ENCODE measurements at regions not wholly inside any gene's neighbourhood (a gene's known extent, or its start where the extent isn't known, plus 50 kb on each side); places are given as distances from the start of the nearest gene placed in this dataset.

DNA sequence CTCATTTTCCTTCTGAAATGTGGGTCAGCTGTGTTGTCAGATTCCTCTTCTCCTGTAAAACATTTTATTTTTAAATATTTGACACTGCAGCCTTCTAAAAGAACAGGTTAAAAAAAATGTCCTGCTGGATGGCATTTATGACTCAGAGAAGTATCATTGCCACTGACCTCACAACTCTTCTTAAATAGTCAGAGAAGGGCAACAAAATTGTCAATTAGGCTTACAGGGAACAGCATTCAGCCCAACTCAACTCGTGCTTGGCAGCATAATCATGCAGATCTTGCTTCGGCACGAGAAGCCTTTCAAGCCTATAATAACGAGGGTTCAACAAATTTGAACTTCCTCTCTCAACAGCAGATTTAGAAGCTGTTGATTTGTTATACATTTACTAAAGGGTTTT is 296.7 kb upstream of the DACH1 start:
- Histone ChIP-seq H3K9ac (ENCODE audit: low read depth in 2 of 2, low read length in 2 of 2) (no peak overlapping the region), H3K9me3 (no peaks in the 10 kb centered on the region), H3K4me3 (no peak overlapping the region), H3K36me3 (no peaks in the 10 kb centered on the region), H3K4me1 (no peaks in the 10 kb centered on the region), H3K27me3 (no peaks in the 10 kb centered on the region), H3K27ac (no peak overlapping the region)
- no peak for DNase-seq
- intact Hi-C loops (cut with DNase I): no loop called here
- TF ChIP-seq, protein P1, sequence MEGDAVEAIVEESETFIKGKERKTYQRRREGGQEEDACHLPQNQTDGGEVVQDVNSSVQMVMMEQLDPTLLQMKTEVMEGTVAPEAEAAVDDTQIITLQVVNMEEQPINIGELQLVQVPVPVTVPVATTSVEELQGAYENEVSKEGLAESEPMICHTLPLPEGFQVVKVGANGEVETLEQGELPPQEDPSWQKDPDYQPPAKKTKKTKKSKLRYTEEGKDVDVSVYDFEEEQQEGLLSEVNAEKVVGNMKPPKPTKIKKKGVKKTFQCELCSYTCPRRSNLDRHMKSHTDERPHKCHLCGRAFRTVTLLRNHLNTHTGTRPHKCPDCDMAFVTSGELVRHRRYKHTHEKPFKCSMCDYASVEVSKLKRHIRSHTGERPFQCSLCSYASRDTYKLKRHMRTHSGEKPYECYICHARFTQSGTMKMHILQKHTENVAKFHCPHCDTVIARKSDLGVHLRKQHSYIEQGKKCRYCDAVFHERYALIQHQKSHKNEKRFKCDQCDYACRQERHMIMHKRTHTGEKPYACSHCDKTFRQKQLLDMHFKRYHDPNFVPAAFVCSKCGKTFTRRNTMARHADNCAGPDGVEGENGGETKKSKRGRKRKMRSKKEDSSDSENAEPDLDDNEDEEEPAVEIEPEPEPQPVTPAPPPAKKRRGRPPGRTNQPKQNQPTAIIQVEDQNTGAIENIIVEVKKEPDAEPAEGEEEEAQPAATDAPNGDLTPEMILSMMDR (IDR thresholded peaks at IDR 0.05): no peak

DNA sequence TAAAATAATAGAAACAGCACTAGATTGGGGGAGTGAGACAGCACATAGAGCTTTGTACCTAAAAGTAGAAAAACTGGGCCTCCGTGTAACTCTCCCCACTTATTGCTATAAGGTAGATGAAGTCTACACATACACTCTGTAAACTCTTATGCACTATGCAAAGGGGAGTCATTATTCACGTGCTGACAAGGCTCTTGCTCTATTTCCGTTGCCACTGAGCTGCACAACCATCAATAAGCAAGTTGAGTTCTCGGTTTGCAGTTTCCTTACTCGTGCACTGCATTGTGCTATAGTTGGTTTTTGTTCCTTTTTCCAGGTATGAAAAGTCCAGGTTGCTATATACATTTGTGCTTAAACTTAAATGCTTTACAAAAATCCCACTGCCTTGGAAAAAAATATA is 294.0 kb upstream of the DACH1 start:
- Histone ChIP-seq H3K9me3 (no peaks in the 10 kb centered on the region), H3K27ac (no peak overlapping the region), H3K27me3 (no peaks in the 10 kb centered on the region), H3K4me1 (no peaks in the 10 kb centered on the region), H3K9ac (ENCODE audit: low read depth in 2 of 2, low read length in 2 of 2) (no peak overlapping the region), H3K36me3 (no peaks in the 10 kb centered on the region), H3K4me3 (no peak overlapping the region)
- intact Hi-C loops (cut with DNase I): no loop called here
- no peak for DNase-seq
- TF ChIP-seq, protein P1 (IDR thresholded peaks at IDR 0.05): no peak

DNA sequence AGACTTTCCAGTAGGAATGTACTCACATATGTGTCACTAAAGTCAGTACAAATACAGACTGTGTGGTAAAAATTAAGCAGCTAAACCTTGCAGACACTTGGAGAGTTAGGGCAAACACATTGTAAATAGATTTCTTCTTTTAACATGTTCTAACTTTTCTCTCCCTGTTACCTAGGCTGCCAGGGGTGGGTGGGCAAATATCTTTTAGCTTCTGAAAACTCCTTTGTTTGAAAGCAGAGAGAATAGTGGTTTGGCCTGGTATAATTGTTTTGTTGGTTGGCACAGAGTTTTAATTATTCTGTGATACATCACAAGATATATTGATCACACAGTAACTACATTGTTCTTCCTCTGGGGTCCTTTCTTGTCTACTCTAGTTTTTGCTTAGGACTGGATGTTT is 289.8 kb upstream of the DACH1 start:
- TF ChIP-seq, protein P1 (IDR thresholded peaks at IDR 0.05): no peak
- Histone ChIP-seq H3K4me3 (no peak overlapping the region), H3K27ac (no peak overlapping the region), H3K27me3 (no peaks in the 10 kb centered on the region), H3K9me3 (no peaks in the 10 kb centered on the region), H3K4me1 (no peaks in the 10 kb centered on the region), H3K36me3 (no peaks in the 10 kb centered on the region), H3K9ac (ENCODE audit: low read depth in 2 of 2, low read length in 2 of 2) (no peak overlapping the region)
- DNase-seq: no peak
- intact Hi-C loops (cut with DNase I): no loop called here

DNA sequence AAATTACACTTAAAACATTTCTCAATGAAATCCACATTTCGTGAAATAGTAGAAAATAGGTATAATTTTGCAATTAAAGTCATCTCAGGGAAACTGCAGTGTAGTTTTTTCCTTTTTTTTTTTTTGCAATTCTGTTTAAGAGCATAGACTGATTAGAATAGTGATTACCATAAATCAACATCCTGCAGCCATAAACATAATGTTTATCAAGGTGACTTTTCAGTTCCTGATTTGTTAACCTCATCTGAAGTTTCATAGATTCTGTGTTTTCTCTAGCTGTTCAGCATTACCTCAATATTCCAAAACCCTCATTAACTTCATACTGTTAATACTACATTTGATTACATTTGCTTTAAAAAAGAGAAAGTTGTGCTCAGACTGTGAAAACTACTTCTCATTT is 286.3 kb upstream of the DACH1 start:
- TF ChIP-seq, protein P1 (IDR thresholded peaks at IDR 0.05): no peak
- no peaks in the 10 kb centered on the region for H3K9me3 ChIP-seq
- DNase-seq: no peak
- no peaks in the 10 kb centered on the region for H3K27me3 ChIP-seq
- H3K9ac ChIP-seq (ENCODE audit: low read depth in 2 of 2, low read length in 2 of 2): no peak overlapping the region
- no peaks in the 10 kb centered on the region for H3K36me3 ChIP-seq
- H3K4me1 ChIP-seq: no peaks in the 10 kb centered on the region
- H3K4me3 ChIP-seq: no peak overlapping the region
- intact Hi-C loops (cut with DNase I): no loop called here
- no peak overlapping the region for H3K27ac ChIP-seq

DNA sequence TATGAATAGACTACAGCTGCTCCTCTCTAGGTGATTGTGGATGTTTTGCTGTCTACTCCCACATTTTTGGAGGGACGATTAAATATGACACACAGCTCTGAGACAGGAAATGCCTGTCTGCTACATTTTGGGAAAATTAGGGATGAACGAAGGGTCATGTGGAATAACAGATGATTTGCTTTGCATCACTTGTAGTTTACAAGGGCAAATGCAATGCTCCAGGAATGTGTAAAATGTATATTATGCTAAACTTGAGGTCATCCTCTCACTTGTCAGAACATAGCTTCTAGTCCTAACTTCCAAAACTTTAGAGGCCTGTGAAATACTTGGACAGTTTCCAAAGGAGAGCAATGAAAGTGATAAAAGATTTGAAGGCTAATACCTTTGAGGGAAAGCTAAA is 284.2 kb upstream of the DACH1 start:
- Histone ChIP-seq H3K27me3 (no peaks in the 10 kb centered on the region), H3K36me3 (no peaks in the 10 kb centered on the region), H3K9me3 (no peaks in the 10 kb centered on the region), H3K27ac (no peak overlapping the region), H3K4me1 (no peaks in the 10 kb centered on the region), H3K9ac (ENCODE audit: low read depth in 2 of 2, low read length in 2 of 2) (no peak overlapping the region), H3K4me3 (no peak overlapping the region)
- intact Hi-C loops (cut with DNase I): no loop called here
- TF ChIP-seq, protein P1 (IDR thresholded peaks at IDR 0.05): no peak
- DNase-seq: no peak

DNA sequence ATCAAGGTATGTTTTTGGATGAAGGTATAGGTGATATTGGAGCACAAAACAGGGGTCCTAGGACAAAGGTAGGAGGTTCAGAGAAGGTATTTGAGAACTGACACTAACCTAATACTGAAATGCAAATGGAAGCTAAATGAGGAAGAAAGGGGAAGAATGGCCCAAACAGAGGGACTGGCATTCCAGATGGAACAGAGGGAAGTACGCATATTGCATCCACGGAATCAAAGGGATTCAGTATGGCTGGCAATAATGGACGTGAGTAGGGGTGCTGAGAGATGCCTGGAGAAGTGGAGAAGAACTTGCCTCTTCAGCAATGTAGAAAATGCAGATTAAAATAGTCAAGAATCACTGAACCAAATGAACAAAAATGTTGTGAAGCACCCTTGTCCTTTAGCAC is 283.5 kb upstream of the DACH1 start:
- no peak overlapping the region for H3K27ac ChIP-seq
- H3K4me1 ChIP-seq: no peaks in the 10 kb centered on the region
- intact Hi-C loops (cut with DNase I): no loop called here
- no peaks in the 10 kb centered on the region for H3K9me3 ChIP-seq
- no peaks in the 10 kb centered on the region for H3K36me3 ChIP-seq
- DNase-seq: no peak
- H3K9ac ChIP-seq (ENCODE audit: low read depth in 2 of 2, low read length in 2 of 2): no peak overlapping the region
- H3K27me3 ChIP-seq: no peaks in the 10 kb centered on the region
- no peak overlapping the region for H3K4me3 ChIP-seq
- TF ChIP-seq, protein P1 (IDR thresholded peaks at IDR 0.05): no peak

Data from colonic mucosa (tissue), 4 donors.